NCI-H2196 treated with DMSO at 0.1 percent for 48 hours (cell line): ENCODE measurements at regions not wholly inside any gene's neighbourhood (a gene's known extent, or its start where the extent isn't known, plus 50 kb on each side); places are given as distances from the start of the nearest gene placed in this dataset.

Experiments used
- DNase-seq: peaks from one replicate; lab custom pipeline; 2025; ENCODE audit not compliant: unreplicated experiment; lab: John Stamatoyannopoulos, UW

GRCh38 chr4:96755569-96756484 is 915.9 kb downstream of the PDHA2 start:
- DNase-seq: no peak

- DNase-seq: no peak
These were observed 916.7 kb downstream of the PDHA2 start for GRCh38 chr4:96756584-96756983.

- no peak for DNase-seq
These were observed 923.7 kb downstream of the PDHA2 start for GRCh38 chr4:96763546-96763945.

GRCh38 chr4:96766359-96766758 is 926.5 kb downstream of the PDHA2 start:
- DNase-seq: no peak

GRCh38 chr4:96767815-96768480 is 928.1 kb downstream of the PDHA2 start:
- no peak for DNase-seq

GRCh38 chr4:96775501-96775900 is 935.6 kb downstream of the PDHA2 start:
- DNase-seq: no peak

- no peak for DNase-seq
These were observed 937.1 kb downstream of the PDHA2 start for GRCh38 chr4:96776920-96777527.

- DNase-seq: no peak
These were observed 944.4 kb downstream of the PDHA2 start for GRCh38 chr4:96784336-96784735.

GRCh38 chr4:96786306-96786705 is 946.4 kb downstream of the PDHA2 start:
- no peak for DNase-seq

GRCh38 chr4:96787766-96788165 is 947.9 kb downstream of the PDHA2 start:
- DNase-seq: no peak

- DNase-seq: no peak
These were observed 969.7 kb downstream of the PDHA2 start for GRCh38 chr4:96809563-96809962.

- no peak for DNase-seq
These were observed 987.2 kb downstream of the PDHA2 start for GRCh38 chr4:96827086-96827485.

GRCh38 chr4:96833831-96834230 is 993.9 kb downstream of the PDHA2 start:
- no peak for DNase-seq

GRCh38 chr4:96835991-96836390 is 996.1 kb downstream of the PDHA2 start:
- no peak for DNase-seq

- DNase-seq: no peak
These were observed 999.5 kb downstream of the PDHA2 start for GRCh38 chr4:96839441-96839840.

GRCh38 chr4:96841801-96842200 is 1001.9 kb downstream of the PDHA2 start:
- no peak for DNase-seq

- no peak for DNase-seq
These were observed 1005.1 kb downstream of the PDHA2 start for GRCh38 chr4:96844858-96845490.

- no peak for DNase-seq
These were observed 1005.9 kb downstream of the PDHA2 start for GRCh38 chr4:96845819-96846218.

- DNase-seq: no peak
These were observed 1034.8 kb downstream of the PDHA2 start for GRCh38 chr4:96874657-96875056.

- no peak for DNase-seq
These were observed 1039.6 kb downstream of the PDHA2 start for GRCh38 chr4:96879527-96879926.

GRCh38 chr4:96887857-96888256 is 1048.0 kb downstream of the PDHA2 start:
- DNase-seq: no peak
